ENCODE measurements at regions not wholly inside any gene's neighbourhood (a gene's known extent, or its start where the extent isn't known, plus 50 kb on each side); places are given as distances from the start of the nearest gene placed in this dataset.

GRCh38 chrX:43357741-43358140, 298.4 kb upstream of the MAOA start:
- Histone ChIP-seq H3K79me1 (replicated peaks; ENCODE audit: low read length, poor library complexity, severe bottlenecking) (no peaks in the 10 kb centered on the region), H3K36me3 (ENCODE audit: control insufficient read depth in 1 of 2, insufficient read depth in 2 of 2, low read depth in 1 of 2, low read length in 2 of 2) (no peaks in the 10 kb centered on the region), H3K4me2 (ENCODE audit: low read length, poor library complexity, severe bottlenecking) (no peak overlapping the region), H2BK15ac (ENCODE audit: low read depth, poor library complexity, severe bottlenecking) (no peak overlapping the region), H2AK5ac (ENCODE audit: low read length, severe bottlenecking) (no peak overlapping the region), H2BK120ac (ENCODE audit: low read depth, low read length) (no peak overlapping the region), H3K14ac (ENCODE audit: low read length in 2 of 2) (no peak overlapping the region), H3K4ac (ENCODE audit: low read depth in 1 of 2, low read length in 2 of 2) (no peak overlapping the region), H2AFZ (ENCODE audit: low read depth, low read length) (no peak overlapping the region), H3K18ac (ENCODE audit: low read depth in 1 of 2, low read length in 2 of 2) (no peak overlapping the region), H3K9me3 (ENCODE audit: control insufficient read depth, low read length) (no peaks in the 10 kb centered on the region), H2BK5ac (ENCODE audit: low read depth, low read length, poor library complexity, severe bottlenecking) (no peak overlapping the region), H4K8ac (ENCODE audit: low read length) (no peak overlapping the region), H3K4me3 (ENCODE audit: insufficient read depth in 1 of 2, low read depth in 1 of 2, low read length in 2 of 2) (no peak overlapping the region), H3K9ac (ENCODE audit: low read length) (no peak overlapping the region), H4K91ac (ENCODE audit: low read length) (no peak overlapping the region), H3K27me3 (ENCODE audit: control insufficient read depth in 1 of 2, insufficient read depth in 1 of 2, low read length in 2 of 2) (no peaks in the 10 kb centered on the region), H2BK12ac (ENCODE audit: low read length in 2 of 2) (no peak overlapping the region), H3K23ac (ENCODE audit: low read length in 2 of 2) (no peak overlapping the region), H3K27ac (ENCODE audit: low read length, poor library complexity, severe bottlenecking) (no peak overlapping the region), H3K4me1 (ENCODE audit: control insufficient read depth, insufficient read depth, low read depth, low read length) (no peaks in the 10 kb centered on the region)
- DNase-seq = no peak
- no CpG with 5 or more reads among the region's 1 CpG for WGBS

GRCh38 chrX:43373032-43373431, 283.1 kb upstream of the MAOA start:
- H3K9me3 ChIP-seq (ENCODE audit: control insufficient read depth, low read length) = peaks cover 8% of the 10 kb centered on the region
- 60% methylated on average over 3 of the region's 3 CpGs for WGBS

GRCh38 chrX:43375136-43375535, 281.0 kb upstream of the MAOA start:
- H3K9me3 ChIP-seq (ENCODE audit: control insufficient read depth, low read length) = peaks cover 8% of the 10 kb centered on the region
- 74% methylated on average over 3 of the region's 3 CpGs for WGBS
- no peak overlapping the region for H2BK12ac ChIP-seq (ENCODE audit: low read length in 2 of 2)
- no peak overlapping the region for H3K4me3 ChIP-seq (ENCODE audit: insufficient read depth in 1 of 2, low read depth in 1 of 2, low read length in 2 of 2)
- no peak overlapping the region for H2BK120ac ChIP-seq (ENCODE audit: low read depth, low read length)
- H3K14ac ChIP-seq (ENCODE audit: low read length in 2 of 2) = no peak overlapping the region
- no peak overlapping the region for H2AFZ ChIP-seq (ENCODE audit: low read depth, low read length)
- DNase-seq = no peak
- H4K91ac ChIP-seq (ENCODE audit: low read length) = no peak overlapping the region
- no peak overlapping the region for H2AK5ac ChIP-seq (ENCODE audit: low read length, severe bottlenecking)
- no peaks in the 10 kb centered on the region for H3K4me1 ChIP-seq (ENCODE audit: control insufficient read depth, insufficient read depth, low read depth, low read length)
- H3K4me2 ChIP-seq (ENCODE audit: low read length, poor library complexity, severe bottlenecking) = no peak overlapping the region
- peaks cover 0 to 4% of the 10 kb centered on the region in 2 experiments for H3K27me3 ChIP-seq (ENCODE audit: control insufficient read depth in 1 of 2, insufficient read depth in 1 of 2, low read length in 2 of 2)
- no peak overlapping the region for H2BK5ac ChIP-seq (ENCODE audit: low read depth, low read length, poor library complexity, severe bottlenecking)
- H3K9ac ChIP-seq (ENCODE audit: low read length) = no peak overlapping the region
- no peaks in the 10 kb centered on the region for H3K79me1 ChIP-seq (replicated peaks; ENCODE audit: low read length, poor library complexity, severe bottlenecking)
- H2BK15ac ChIP-seq (ENCODE audit: low read depth, poor library complexity, severe bottlenecking) = no peak overlapping the region
- no peak overlapping the region for H3K18ac ChIP-seq (ENCODE audit: low read depth in 1 of 2, low read length in 2 of 2)
- no peak overlapping the region for H3K27ac ChIP-seq (ENCODE audit: low read length, poor library complexity, severe bottlenecking)
- H3K36me3 ChIP-seq (ENCODE audit: control insufficient read depth in 1 of 2, insufficient read depth in 2 of 2, low read depth in 1 of 2, low read length in 2 of 2) = no peaks in the 10 kb centered on the region
- no peak overlapping the region for H3K4ac ChIP-seq (ENCODE audit: low read depth in 1 of 2, low read length in 2 of 2)
- no peak overlapping the region for H3K23ac ChIP-seq (ENCODE audit: low read length in 2 of 2)
- H4K8ac ChIP-seq (ENCODE audit: low read length) = no peak overlapping the region

More at GRCh38 chrX:43373032-43373431, 283.1 kb upstream of the MAOA start:
- no peak for DNase-seq
- no peaks in the 10 kb centered on the region for H3K4me1 ChIP-seq (ENCODE audit: control insufficient read depth, insufficient read depth, low read depth, low read length)
- peaks cover 0 to 4% of the 10 kb centered on the region in 2 experiments for H3K27me3 ChIP-seq (ENCODE audit: control insufficient read depth in 1 of 2, insufficient read depth in 1 of 2, low read length in 2 of 2)
- no peak overlapping the region for H3K4me2 ChIP-seq (ENCODE audit: low read length, poor library complexity, severe bottlenecking)
- no peak overlapping the region for H2BK120ac ChIP-seq (ENCODE audit: low read depth, low read length)
- no peak overlapping the region for H2AFZ ChIP-seq (ENCODE audit: low read depth, low read length)
- H2BK5ac ChIP-seq (ENCODE audit: low read depth, low read length, poor library complexity, severe bottlenecking) = no peak overlapping the region
- no peak overlapping the region for H3K27ac ChIP-seq (ENCODE audit: low read length, poor library complexity, severe bottlenecking)
- H4K91ac ChIP-seq (ENCODE audit: low read length) = no peak overlapping the region
- no peak overlapping the region for H3K4me3 ChIP-seq (ENCODE audit: insufficient read depth in 1 of 2, low read depth in 1 of 2, low read length in 2 of 2)
- H3K18ac ChIP-seq (ENCODE audit: low read depth in 1 of 2, low read length in 2 of 2) = no peak overlapping the region
- H2BK15ac ChIP-seq (ENCODE audit: low read depth, poor library complexity, severe bottlenecking) = no peak overlapping the region
- H3K36me3 ChIP-seq (ENCODE audit: control insufficient read depth in 1 of 2, insufficient read depth in 2 of 2, low read depth in 1 of 2, low read length in 2 of 2) = no peaks in the 10 kb centered on the region
- H2AK5ac ChIP-seq (ENCODE audit: low read length, severe bottlenecking) = no peak overlapping the region
- H3K4ac ChIP-seq (ENCODE audit: low read depth in 1 of 2, low read length in 2 of 2) = no peak overlapping the region
- no peak overlapping the region for H4K8ac ChIP-seq (ENCODE audit: low read length)
- no peak overlapping the region for H3K23ac ChIP-seq (ENCODE audit: low read length in 2 of 2)
- no peak overlapping the region for H3K9ac ChIP-seq (ENCODE audit: low read length)
- no peak overlapping the region for H3K14ac ChIP-seq (ENCODE audit: low read length in 2 of 2)
- H3K79me1 ChIP-seq (replicated peaks; ENCODE audit: low read length, poor library complexity, severe bottlenecking) = no peaks in the 10 kb centered on the region
- no peak overlapping the region for H2BK12ac ChIP-seq (ENCODE audit: low read length in 2 of 2)

GRCh38 chrX:43380704-43381103, 275.4 kb upstream of the MAOA start:
- Histone ChIP-seq H3K18ac (ENCODE audit: low read depth in 1 of 2, low read length in 2 of 2) (no peak overlapping the region), H2BK120ac (ENCODE audit: low read depth, low read length) (no peak overlapping the region), H3K9ac (ENCODE audit: low read length) (no peak overlapping the region), H2BK5ac (ENCODE audit: low read depth, low read length, poor library complexity, severe bottlenecking) (no peak overlapping the region), H3K27me3 (ENCODE audit: control insufficient read depth in 1 of 2, insufficient read depth in 1 of 2, low read length in 2 of 2) (no peaks in the 10 kb centered on the region), H2BK15ac (ENCODE audit: low read depth, poor library complexity, severe bottlenecking) (no peak overlapping the region), H2BK12ac (ENCODE audit: low read length in 2 of 2) (no peak overlapping the region), H3K27ac (ENCODE audit: low read length, poor library complexity, severe bottlenecking) (no peak overlapping the region), H3K4me2 (ENCODE audit: low read length, poor library complexity, severe bottlenecking) (no peak overlapping the region), H3K4me3 (ENCODE audit: insufficient read depth in 1 of 2, low read depth in 1 of 2, low read length in 2 of 2) (no peak overlapping the region), H2AK5ac (ENCODE audit: low read length, severe bottlenecking) (no peak overlapping the region), H3K9me3 (ENCODE audit: control insufficient read depth, low read length) (peaks cover 4% of the 10 kb centered on the region), H3K4me1 (ENCODE audit: control insufficient read depth, insufficient read depth, low read depth, low read length) (no peaks in the 10 kb centered on the region), H3K4ac (ENCODE audit: low read depth in 1 of 2, low read length in 2 of 2) (no peak overlapping the region), H2AFZ (ENCODE audit: low read depth, low read length) (no peak overlapping the region), H3K79me1 (replicated peaks; ENCODE audit: low read length, poor library complexity, severe bottlenecking) (no peaks in the 10 kb centered on the region), H3K23ac (ENCODE audit: low read length in 2 of 2) (no peak overlapping the region), H4K91ac (ENCODE audit: low read length) (no peak overlapping the region), H3K36me3 (ENCODE audit: control insufficient read depth in 1 of 2, insufficient read depth in 2 of 2, low read depth in 1 of 2, low read length in 2 of 2) (no peaks in the 10 kb centered on the region), H3K14ac (ENCODE audit: low read length in 2 of 2) (no peak overlapping the region), H4K8ac (ENCODE audit: low read length) (no peak overlapping the region)
- 80% methylated on average over 6 of the region's 6 CpGs for WGBS
- no peak for DNase-seq
